ENCODE measurements at regions not wholly inside any gene's neighbourhood (a gene's known extent, or its start where the extent isn't known, plus 50 kb on each side); places are given as distances from the start of the nearest gene placed in this dataset.

DNA sequence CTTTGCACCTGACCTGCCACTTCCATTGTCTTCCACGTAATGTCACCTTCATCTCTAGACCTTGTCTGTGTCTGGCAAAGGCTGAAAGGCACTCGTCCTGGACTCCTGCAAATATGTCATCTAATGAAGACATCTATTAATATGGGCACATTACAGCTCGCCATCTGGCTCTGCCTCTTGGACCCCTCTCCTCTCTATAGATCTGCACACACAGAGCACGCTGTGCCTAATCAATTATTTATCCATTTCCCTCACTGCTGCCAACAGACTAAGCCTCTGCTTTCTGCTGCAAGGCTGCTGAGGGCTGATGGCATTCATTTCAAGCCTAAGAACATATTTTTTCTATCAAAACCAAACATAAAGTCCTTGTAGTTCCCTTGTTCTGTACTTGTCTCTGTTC is 573.0 kb downstream of the TUSC7 start:
- Histone ChIP-seq H3K36me3 (no peaks in the 10 kb centered on the region), H3K9ac (ENCODE audit: low read depth in 2 of 2, low read length in 2 of 2) (no peak overlapping the region), H3K9me3 (no peaks in the 10 kb centered on the region), H3K4me1 (no peaks in the 10 kb centered on the region), H3K27ac (no peak overlapping the region), H3K27me3 (no peaks in the 10 kb centered on the region), H3K4me3 (no peak overlapping the region)
- no peak for DNase-seq
- TF ChIP-seq, protein P1, sequence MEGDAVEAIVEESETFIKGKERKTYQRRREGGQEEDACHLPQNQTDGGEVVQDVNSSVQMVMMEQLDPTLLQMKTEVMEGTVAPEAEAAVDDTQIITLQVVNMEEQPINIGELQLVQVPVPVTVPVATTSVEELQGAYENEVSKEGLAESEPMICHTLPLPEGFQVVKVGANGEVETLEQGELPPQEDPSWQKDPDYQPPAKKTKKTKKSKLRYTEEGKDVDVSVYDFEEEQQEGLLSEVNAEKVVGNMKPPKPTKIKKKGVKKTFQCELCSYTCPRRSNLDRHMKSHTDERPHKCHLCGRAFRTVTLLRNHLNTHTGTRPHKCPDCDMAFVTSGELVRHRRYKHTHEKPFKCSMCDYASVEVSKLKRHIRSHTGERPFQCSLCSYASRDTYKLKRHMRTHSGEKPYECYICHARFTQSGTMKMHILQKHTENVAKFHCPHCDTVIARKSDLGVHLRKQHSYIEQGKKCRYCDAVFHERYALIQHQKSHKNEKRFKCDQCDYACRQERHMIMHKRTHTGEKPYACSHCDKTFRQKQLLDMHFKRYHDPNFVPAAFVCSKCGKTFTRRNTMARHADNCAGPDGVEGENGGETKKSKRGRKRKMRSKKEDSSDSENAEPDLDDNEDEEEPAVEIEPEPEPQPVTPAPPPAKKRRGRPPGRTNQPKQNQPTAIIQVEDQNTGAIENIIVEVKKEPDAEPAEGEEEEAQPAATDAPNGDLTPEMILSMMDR (IDR thresholded peaks at IDR 0.05), result no peak
- intact Hi-C loops (cut with DNase I), result no loop called here

DNA sequence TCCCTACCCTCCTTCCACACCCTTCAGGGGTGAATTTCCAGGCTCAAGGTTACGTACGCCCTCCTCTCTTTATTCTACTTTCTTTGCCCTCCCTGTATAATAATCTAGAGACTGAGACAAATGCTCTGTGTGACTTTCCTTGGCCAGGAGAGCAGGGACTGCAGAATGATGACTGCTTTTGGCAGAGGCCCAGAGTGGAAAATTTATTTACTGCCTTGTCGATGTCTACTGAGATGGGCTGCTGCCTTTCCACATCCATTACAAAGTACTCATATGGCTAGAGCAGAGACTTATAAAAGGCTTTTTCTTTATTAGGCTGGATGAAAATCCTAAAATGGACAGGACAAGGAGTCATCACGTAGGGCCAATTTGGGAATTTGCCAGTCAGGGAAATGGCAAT is 576.2 kb downstream of the TUSC7 start:
- Histone ChIP-seq H3K27ac (no peak overlapping the region), H3K36me3 (no peaks in the 10 kb centered on the region), H3K4me1 (no peaks in the 10 kb centered on the region), H3K4me3 (no peak overlapping the region), H3K27me3 (no peaks in the 10 kb centered on the region), H3K9me3 (no peaks in the 10 kb centered on the region), H3K9ac (ENCODE audit: low read depth in 2 of 2, low read length in 2 of 2) (no peak overlapping the region)
- DNase-seq, result no peak
- TF ChIP-seq, protein P1 (IDR thresholded peaks at IDR 0.05), result no peak
- intact Hi-C loops (cut with DNase I), result no loop called here

DNA sequence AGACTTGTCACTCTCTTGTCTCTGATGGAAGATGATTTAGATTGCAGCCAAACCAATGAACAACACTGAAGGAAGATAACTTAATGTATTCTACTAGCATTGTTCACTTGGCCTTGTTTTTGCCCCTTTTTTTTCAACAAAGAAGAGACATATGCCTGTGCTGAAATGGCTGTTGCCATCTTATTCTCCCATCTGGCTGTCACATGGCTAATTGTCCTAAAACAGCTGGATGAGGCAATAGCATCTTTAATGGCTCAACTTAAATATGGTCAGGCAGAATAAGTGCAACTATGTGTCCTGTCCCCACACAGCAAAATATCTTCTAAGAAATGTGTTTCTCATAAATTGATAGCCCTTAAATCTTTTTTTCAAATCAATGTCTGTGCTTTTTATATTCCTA is 576.9 kb downstream of the TUSC7 start:
- H3K27me3 ChIP-seq, result no peaks in the 10 kb centered on the region
- DNase-seq, result no peak
- no peak overlapping the region for H3K4me3 ChIP-seq
- H3K27ac ChIP-seq, result no peak overlapping the region
- H3K9me3 ChIP-seq, result no peaks in the 10 kb centered on the region
- no peaks in the 10 kb centered on the region for H3K4me1 ChIP-seq
- H3K9ac ChIP-seq (ENCODE audit: low read depth in 2 of 2, low read length in 2 of 2), result no peak overlapping the region
- H3K36me3 ChIP-seq, result no peaks in the 10 kb centered on the region
- intact Hi-C loops (cut with DNase I), result no loop called here
- TF ChIP-seq, protein P1 (IDR thresholded peaks at IDR 0.05), result no peak

DNA sequence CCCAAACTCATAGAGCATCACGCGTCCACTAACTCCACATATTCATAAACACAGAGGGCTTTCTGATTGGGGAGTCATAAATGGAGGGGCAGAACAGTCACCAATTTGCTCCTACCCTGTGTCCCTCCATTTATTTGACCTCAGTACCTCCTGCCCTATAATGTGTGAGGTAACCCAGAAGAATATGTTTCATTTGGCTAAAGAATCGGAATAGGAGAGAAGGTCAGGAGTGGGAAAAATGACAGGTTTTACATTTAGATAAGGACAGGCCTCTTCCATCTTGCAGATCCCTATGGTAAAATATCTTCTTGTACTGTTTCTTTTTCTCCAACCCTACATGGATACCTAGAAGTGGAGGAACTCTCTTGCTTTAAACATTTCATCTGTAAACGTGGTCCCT is 578.0 kb downstream of the TUSC7 start:
- Histone ChIP-seq H3K4me1 (no peaks in the 10 kb centered on the region), H3K36me3 (no peaks in the 10 kb centered on the region), H3K9ac (ENCODE audit: low read depth in 2 of 2, low read length in 2 of 2) (no peak overlapping the region), H3K9me3 (no peaks in the 10 kb centered on the region), H3K27ac (no peak overlapping the region), H3K4me3 (no peak overlapping the region), H3K27me3 (no peaks in the 10 kb centered on the region)
- TF ChIP-seq, protein P1 (IDR thresholded peaks at IDR 0.05), result no peak
- intact Hi-C loops (cut with DNase I), result no loop called here
- DNase-seq, result no peak

DNA sequence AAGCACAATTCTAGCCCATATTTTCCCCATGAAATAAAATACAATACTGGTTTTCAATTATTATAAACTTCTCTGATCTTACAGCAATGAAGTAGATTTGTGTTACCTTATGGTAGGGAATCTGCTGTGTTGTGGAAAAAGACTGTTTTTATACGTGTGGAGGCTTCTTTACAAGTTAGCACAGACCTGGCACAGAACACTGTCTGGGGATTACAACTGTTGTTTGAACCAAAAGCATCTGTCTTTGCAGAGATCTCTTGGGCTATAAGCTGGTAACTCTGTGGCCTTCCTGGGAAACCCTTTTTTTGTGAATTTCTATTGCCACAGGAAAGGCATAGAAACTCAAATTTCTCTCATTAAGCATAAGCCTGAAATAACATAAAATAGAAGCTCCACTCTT is 581.9 kb downstream of the TUSC7 start:
- TF ChIP-seq, protein P1 (IDR thresholded peaks at IDR 0.05), result no peak
- intact Hi-C loops (cut with DNase I), result no loop called here
- no peaks in the 10 kb centered on the region for H3K27me3 ChIP-seq
- H3K4me3 ChIP-seq, result no peak overlapping the region
- H3K36me3 ChIP-seq, result no peaks in the 10 kb centered on the region
- H3K9me3 ChIP-seq, result no peaks in the 10 kb centered on the region
- H3K4me1 ChIP-seq, result no peaks in the 10 kb centered on the region
- no peak overlapping the region for H3K27ac ChIP-seq
- DNase-seq, result no peak
- H3K9ac ChIP-seq (ENCODE audit: low read depth in 2 of 2, low read length in 2 of 2), result no peak overlapping the region

DNA sequence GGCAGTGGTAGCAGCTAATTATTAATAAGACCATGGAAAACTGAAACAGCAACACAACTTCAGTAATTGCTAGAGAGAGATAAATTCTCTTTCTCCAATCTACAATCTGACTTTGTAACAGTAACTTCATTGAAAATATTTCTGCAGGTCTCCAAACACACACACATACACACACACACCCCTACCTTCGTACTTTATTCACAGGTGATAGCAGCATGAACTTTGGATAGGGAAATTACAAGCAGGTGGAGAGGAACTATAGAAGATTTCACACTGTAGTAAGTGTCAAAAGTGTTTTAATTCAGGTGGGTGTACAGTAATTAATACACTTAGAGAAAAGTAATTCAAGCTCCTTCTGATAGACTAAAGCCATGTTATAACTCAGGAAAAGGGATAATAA is 587.5 kb downstream of the TUSC7 start:
- intact Hi-C loops (cut with DNase I), result no loop called here
- Histone ChIP-seq H3K4me1 (no peaks in the 10 kb centered on the region), H3K36me3 (no peaks in the 10 kb centered on the region), H3K27me3 (no peaks in the 10 kb centered on the region), H3K9ac (ENCODE audit: low read depth in 2 of 2, low read length in 2 of 2) (no peak overlapping the region), H3K4me3 (no peak overlapping the region), H3K9me3 (no peaks in the 10 kb centered on the region), H3K27ac (no peak overlapping the region)
- DNase-seq, result no peak
- TF ChIP-seq, protein P1 (IDR thresholded peaks at IDR 0.05), result no peak

Data from colonic mucosa (tissue), 4 donors.